HUES48 (cell line): ENCODE measurements at regions not wholly inside any gene's neighbourhood (a gene's known extent, or its start where the extent isn't known, plus 50 kb on each side); places are given as distances from the start of the nearest gene placed in this dataset.
"Not testable (repeated sequence)": the region's sequence is repeated elsewhere in the genome, so short reads cannot be mapped to it uniquely, and the experiment has no call there.

Source experiments
- H3K27ac ChIP-seq: one replicate; pipeline ENCODE4 v1.7.0; 2013; ENCODE audit warnings: low read depth, low read length, inconsistent platforms
- H3K27me3 ChIP-seq: 2 replicates; pipeline ENCODE4 v1.6.1; 2013; ENCODE audit warnings: mild to moderate bottlenecking, low read length; ENCODE audit not compliant: control insufficient read depth, insufficient read depth
- H3K36me3 ChIP-seq: 2 replicates; pipeline ENCODE4 v1.6.1; 2013; ENCODE audit warnings: low read length; ENCODE audit not compliant: control insufficient read depth, insufficient read depth
- H3K4me1 ChIP-seq: 2 replicates; pipeline ENCODE4 v1.6.1; 2013; ENCODE audit warnings: mild to moderate bottlenecking, low read length; ENCODE audit not compliant: control insufficient read depth, insufficient read depth
- H3K4me3 ChIP-seq: 2 replicates; pipeline ENCODE4 v1.5.1; 2013; ENCODE audit warnings: mild to moderate bottlenecking, low read depth, low read length
- H3K9ac ChIP-seq: 2 replicates; pipeline ENCODE4 v1.6.1; 2013; ENCODE audit warnings: mild to moderate bottlenecking, low read depth, low read length, moderate library complexity
- H3K9me3 ChIP-seq: 2 replicates; pipeline ENCODE4 v1.6.1; 2013; ENCODE audit warnings: low read length; ENCODE audit not compliant: control insufficient read depth, insufficient read depth

DNA sequence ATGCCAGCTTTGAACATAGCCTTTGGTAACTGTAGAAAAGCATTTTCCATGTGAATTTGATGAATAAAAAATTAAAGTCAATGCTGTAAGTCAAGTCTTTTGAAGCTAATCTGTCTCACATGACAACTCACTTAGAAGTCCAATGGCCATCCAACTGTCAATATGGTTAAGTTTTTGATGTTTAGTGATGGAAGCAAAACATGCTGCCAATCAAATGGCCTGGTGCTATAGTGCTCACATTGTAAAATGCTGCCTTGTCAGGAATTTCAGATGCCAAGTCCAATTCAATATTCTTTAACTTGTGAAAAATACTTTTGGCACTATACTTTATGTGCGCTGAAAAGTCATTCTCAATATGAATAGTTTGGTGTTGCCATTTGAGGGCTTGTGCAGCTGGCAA is 1361.8 kb upstream of the ALCAM start:
- Histone ChIP-seq H3K9ac (no peak overlapping the region), H3K4me1 (no peaks in the 10 kb centered on the region), H3K36me3 (no peaks in the 10 kb centered on the region), H3K27ac (no peak overlapping the region), H3K27me3 (no peaks in the 10 kb centered on the region), H3K9me3 (no peaks in the 10 kb centered on the region), H3K4me3 (no peak overlapping the region)

DNA sequence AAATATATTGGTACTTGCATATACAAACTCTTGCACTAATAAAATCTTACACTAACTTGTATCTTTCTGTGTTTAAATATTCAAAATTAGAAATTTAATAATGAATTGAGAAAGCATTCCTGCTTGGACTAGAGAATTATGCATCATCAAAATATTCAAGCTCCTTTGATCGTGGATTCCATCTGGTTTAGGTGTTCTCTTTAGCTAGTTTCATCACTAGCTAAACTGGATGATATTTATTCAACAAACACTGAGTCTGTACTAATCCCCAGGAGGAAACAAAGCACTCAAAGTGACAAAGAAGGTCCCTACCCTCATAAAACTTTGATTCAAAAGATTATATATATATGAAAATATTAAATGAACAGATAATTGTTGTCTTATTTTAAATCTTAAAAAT is 1360.9 kb upstream of the ALCAM start:
- H3K27ac ChIP-seq: no peak overlapping the region
- no peaks in the 10 kb centered on the region for H3K36me3 ChIP-seq
- no peak overlapping the region for H3K4me3 ChIP-seq

DNA sequence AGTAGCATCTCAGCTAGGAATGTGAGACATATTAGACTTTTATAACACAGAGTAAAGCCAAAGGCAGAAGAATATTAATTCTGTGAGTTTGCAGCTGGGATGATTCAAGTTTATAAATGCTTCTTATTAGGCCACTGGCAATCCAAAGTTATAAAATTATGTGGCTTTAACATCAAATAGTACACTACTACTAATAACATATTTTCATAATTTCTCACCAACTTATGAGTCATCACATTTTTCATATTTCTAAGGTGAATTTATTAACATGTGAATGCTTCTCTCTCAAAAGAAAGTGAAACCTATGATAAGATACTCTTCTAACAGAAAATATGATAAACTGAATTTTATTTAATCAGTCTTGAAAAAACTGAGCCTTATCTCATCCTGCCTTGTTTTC is 1348.2 kb upstream of the ALCAM start:
- no peak overlapping the region for H3K27ac ChIP-seq
- no peaks in the 10 kb centered on the region for H3K36me3 ChIP-seq
- H3K9me3 ChIP-seq: no peaks in the 10 kb centered on the region
- H3K4me3 ChIP-seq: no peak overlapping the region
- no peaks in the 10 kb centered on the region for H3K27me3 ChIP-seq
- no peaks in the 10 kb centered on the region for H3K4me1 ChIP-seq
- no peak overlapping the region for H3K9ac ChIP-seq

More for the DNA sequence above, 1360.9 kb upstream of the ALCAM start:
- Histone ChIP-seq H3K27me3 (no peaks in the 10 kb centered on the region), H3K9me3 (no peaks in the 10 kb centered on the region), H3K4me1 (no peaks in the 10 kb centered on the region), H3K9ac (no peak overlapping the region)

DNA sequence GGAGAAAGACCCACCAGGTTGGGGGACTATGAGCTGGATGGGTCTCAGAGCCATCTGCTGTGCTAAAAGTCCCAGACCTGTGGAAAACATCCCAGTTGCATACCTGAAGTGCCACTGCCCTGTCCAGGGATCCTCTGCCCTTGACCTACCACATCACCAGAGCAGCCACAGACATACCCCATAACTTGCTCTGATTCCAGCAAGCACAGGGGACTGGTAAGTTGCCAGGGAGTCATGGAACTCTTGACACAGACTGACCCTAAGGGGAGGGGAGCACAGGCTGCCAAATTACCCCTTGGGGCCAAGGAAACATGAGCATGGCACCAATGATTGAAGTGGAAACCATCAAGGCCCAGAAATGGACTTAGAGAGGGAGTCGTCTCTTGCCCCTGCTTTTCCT is 1335.1 kb upstream of the ALCAM start:
- Histone ChIP-seq H3K36me3 (no peaks in the 10 kb centered on the region), H3K4me3 (no peak overlapping the region), H3K4me1 (peaks cover 9% of the 10 kb centered on the region; the same call in 1 of the 2 replicates), H3K27ac (no peak overlapping the region), H3K27me3 (no peaks in the 10 kb centered on the region), H3K9ac (no peak overlapping the region), H3K9me3 (no peaks in the 10 kb centered on the region)

DNA sequence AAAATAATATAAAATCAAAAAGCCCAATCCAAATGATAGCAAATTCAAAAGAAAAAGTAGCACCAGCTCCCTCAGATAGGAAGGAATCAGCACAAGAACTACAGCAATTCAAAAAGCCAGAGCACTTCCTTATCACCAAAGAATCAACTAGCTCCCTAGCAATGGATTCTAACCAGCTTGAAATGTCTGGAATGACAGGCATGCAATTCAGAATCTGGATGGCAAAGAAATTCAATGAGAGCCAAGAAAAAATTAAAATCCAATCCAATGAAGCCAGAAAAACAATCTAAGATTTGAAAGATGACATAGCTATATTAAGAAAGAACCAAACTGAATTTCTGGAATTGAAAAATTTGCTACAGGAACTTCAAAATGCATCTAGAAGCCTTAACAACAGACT is 1334.4 kb upstream of the ALCAM start:
- no peak overlapping the region for H3K9ac ChIP-seq
- no peak overlapping the region for H3K27ac ChIP-seq
- peaks cover 9% of the 10 kb centered on the region; the same call in 1 of the 2 replicates for H3K4me1 ChIP-seq
- H3K36me3 ChIP-seq: no peaks in the 10 kb centered on the region
- H3K9me3 ChIP-seq: no peaks in the 10 kb centered on the region
- no peaks in the 10 kb centered on the region for H3K27me3 ChIP-seq
- no peak overlapping the region for H3K4me3 ChIP-seq

DNA sequence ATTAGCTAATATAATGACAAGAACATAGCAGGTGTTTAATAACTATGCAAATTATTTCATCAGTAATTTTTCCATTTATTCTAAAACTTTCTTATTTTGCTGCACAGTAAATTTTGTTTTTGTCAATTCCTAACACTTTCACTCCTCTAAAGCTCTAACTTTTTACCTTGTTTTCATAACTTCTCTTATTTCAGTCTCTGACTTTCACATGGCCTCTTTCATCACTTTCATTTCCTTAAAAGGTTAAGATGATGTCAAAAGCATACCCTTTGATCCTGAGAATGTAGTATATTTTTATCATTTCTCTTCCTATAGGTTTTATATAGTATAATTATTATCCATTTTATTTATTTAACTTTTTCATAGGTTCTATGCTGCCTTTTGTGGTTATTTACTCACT is 1325.8 kb upstream of the ALCAM start:
- H3K4me1 ChIP-seq: no peaks in the 10 kb centered on the region

DNA sequence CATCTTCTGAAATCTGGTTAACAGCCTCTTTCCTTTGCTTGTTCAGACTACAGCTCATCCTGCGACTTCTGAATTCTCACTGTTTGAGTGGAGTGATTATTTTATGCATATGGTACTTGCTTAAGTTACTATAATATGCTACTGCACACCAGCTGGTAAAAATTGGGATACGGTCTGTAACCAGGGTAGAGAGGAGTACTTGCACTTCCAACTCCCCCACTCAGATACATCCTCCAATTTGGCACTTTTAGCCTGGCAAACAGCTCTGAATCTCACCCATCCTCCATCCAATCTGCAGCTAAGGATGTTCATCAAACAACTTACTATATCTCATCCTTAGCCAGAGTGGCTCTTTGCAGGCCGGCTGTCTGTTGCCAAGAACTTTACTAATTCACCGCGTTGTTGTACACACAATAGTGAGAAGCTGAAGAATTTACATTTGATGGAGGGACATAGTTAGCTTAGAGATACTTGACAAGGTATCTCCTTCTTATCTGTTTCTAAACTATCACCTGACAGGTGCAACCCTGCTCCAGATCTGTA is 1323.6 kb upstream of the ALCAM start:
- not testable (repeated sequence) for H3K36me3 ChIP-seq, H3K27me3 ChIP-seq, H3K9ac ChIP-seq, H3K4me3 ChIP-seq, H3K27ac ChIP-seq, H3K4me1 ChIP-seq, H3K9me3 ChIP-seq

More for the DNA sequence above, 1325.8 kb upstream of the ALCAM start:
- no peak overlapping the region for H3K27ac ChIP-seq
- no peaks in the 10 kb centered on the region; the same call in 1 of the 2 replicates for H3K9me3 ChIP-seq
- H3K9ac ChIP-seq: no peak overlapping the region
- no peaks in the 10 kb centered on the region for H3K36me3 ChIP-seq
- no peaks in the 10 kb centered on the region for H3K27me3 ChIP-seq
- no peak overlapping the region for H3K4me3 ChIP-seq

DNA sequence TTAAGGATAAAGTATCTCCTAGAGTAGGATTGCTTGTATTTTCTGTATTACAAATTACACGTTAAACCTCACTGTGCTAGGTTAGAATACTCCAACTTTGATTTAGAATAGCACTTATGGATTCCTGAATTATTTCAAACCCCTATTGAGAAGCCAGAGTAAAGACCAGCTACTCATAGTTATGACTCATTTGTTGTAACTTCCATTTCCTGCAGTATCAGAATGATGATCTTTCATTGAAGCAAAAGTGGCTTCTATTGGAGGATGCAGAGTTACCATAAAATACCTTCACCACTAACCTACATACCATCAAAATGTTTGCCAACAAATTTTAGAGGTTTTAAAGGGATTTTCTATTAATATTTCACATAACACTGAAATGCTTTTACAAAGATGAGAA is 1322.7 kb upstream of the ALCAM start:
- H3K4me1 ChIP-seq: no peaks in the 10 kb centered on the region
- H3K36me3 ChIP-seq: no peaks in the 10 kb centered on the region
- no peaks in the 10 kb centered on the region for H3K27me3 ChIP-seq
- H3K27ac ChIP-seq: no peak overlapping the region
- no peak overlapping the region for H3K9ac ChIP-seq
- H3K4me3 ChIP-seq: no peak overlapping the region
- no peaks in the 10 kb centered on the region for H3K9me3 ChIP-seq

DNA sequence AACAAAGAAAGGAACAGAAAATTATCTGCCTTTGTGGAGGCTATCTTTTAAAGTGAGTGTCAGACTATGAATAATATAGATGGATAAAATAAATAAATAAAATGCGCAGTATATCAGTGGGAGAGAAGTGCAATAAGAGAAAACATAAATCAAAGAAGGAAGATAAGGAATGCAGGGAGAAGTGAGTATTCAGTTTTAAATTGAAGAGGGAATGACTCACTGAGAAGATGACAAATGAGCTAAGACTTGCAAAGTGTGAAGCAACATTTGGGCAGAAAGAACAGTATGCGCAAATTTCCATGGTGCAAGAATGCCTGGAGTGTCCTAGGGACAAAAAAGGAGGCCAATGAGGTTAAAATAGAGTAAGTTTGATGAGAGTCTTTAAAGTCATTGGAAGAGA is 1300.1 kb upstream of the ALCAM start:
- Histone ChIP-seq H3K9me3 (no peaks in the 10 kb centered on the region), H3K27me3 (no peaks in the 10 kb centered on the region), H3K9ac (no peak overlapping the region; the same call in 1 of the 2 replicates), H3K27ac (peak overlapping the region; percentile 53), H3K4me3 (no peak overlapping the region; the same call in 1 of the 2 replicates), H3K36me3 (no peaks in the 10 kb centered on the region), H3K4me1 (peaks cover 16% of the 10 kb centered on the region; the same call in 1 of the 2 replicates)

DNA sequence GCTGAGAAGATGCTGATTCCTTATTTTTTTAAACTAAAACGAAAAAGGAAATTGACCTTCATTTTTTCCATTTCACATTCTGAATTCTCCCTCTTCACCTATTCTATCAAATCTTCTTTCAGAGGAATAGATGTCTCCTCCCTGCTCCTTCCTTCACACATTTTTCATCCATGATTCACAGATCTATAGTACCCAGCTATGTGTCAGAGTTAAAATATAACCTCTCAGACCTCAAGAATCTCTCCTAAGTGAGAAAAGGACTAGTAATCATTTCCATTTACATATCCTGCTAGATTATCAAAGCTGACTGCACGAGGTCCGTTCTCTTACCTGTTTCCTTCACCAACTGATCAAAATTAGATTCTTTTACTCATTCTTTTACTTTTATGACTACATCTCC is 1297.6 kb upstream of the ALCAM start:
- peaks cover 16% of the 10 kb centered on the region; the same call in 1 of the 2 replicates for H3K4me1 ChIP-seq
- H3K36me3 ChIP-seq: no peaks in the 10 kb centered on the region
- no peak overlapping the region for H3K27ac ChIP-seq
- no peaks in the 10 kb centered on the region for H3K27me3 ChIP-seq
- H3K9me3 ChIP-seq: peaks cover 10% of the 10 kb centered on the region
- H3K9ac ChIP-seq: no peak overlapping the region
- no peak overlapping the region for H3K4me3 ChIP-seq

DNA sequence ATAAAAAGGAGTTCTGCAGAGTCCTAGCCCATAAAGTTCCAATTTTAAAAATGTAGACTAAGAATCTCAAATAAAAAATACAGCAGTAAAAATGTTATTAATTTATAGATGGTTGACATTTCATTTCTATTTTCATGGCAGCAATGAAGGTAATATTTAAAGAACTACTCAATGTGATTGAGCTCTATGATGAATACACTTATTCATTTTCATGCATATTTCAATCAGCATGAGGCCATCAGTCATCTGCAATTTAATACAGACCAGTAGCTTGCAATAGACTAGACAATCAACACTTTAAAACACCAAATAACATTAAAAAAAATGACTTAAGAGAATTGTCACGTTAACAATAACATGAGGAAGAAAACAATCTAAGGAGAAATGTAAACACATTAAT is 1295.8 kb upstream of the ALCAM start:
- Histone ChIP-seq H3K4me1 (peaks cover 15% of the 10 kb centered on the region; the same call in 1 of the 2 replicates), H3K27ac (no peak overlapping the region), H3K4me3 (no peak overlapping the region), H3K9ac (no peak overlapping the region), H3K9me3 (peaks cover 11% of the 10 kb centered on the region), H3K27me3 (no peaks in the 10 kb centered on the region), H3K36me3 (no peaks in the 10 kb centered on the region)
